ENCODE measurements at regions not wholly inside any gene's neighbourhood (a gene's known extent, or its start where the extent isn't known, plus 50 kb on each side); places are given as distances from the start of the nearest gene placed in this dataset.

- no peak overlapping the region for H3K27ac ChIP-seq
- DNase-seq (ENCODE audit: low spot score), result no peak
- no peak overlapping the region for H3K4me3 ChIP-seq
- TF ChIP-seq CTCF (IDR thresholded peaks at IDR 0.05), result no peak
These were observed 209.7 kb upstream of the PWP1 start for GRCh38 chr12:107475900-107476299.

GRCh38 chr12:107477018-107477417 lies 208.6 kb upstream of the PWP1 start:
- no peak overlapping the region for H3K4me3 ChIP-seq
- no peak for DNase-seq (ENCODE audit: low spot score)
- no peak for TF ChIP-seq CTCF (IDR thresholded peaks at IDR 0.05)
- no peak overlapping the region for H3K27ac ChIP-seq

GRCh38 chr12:107477947-107478610 lies 207.5 kb upstream of the PWP1 start:
- DNase-seq (ENCODE audit: low spot score), result no peak
- H3K4me3 ChIP-seq, result no peak overlapping the region
- no peak for TF ChIP-seq CTCF (IDR thresholded peaks at IDR 0.05)
- no peak overlapping the region for H3K27ac ChIP-seq

GRCh38 chr12:107478881-107479280 lies 206.7 kb upstream of the PWP1 start:
- no peak for DNase-seq (ENCODE audit: low spot score)
- no peak overlapping the region for H3K4me3 ChIP-seq
- H3K27ac ChIP-seq, result no peak overlapping the region
- no peak for TF ChIP-seq CTCF (IDR thresholded peaks at IDR 0.05)

- no peak overlapping the region for H3K4me3 ChIP-seq
- no peak for DNase-seq (ENCODE audit: low spot score)
- TF ChIP-seq CTCF (IDR thresholded peaks at IDR 0.05), result no peak
- H3K27ac ChIP-seq, result no peak overlapping the region
These were observed 204.6 kb upstream of the PWP1 start for GRCh38 chr12:107480836-107481608.

GRCh38 chr12:107484230-107484629 lies 201.4 kb upstream of the PWP1 start:
- Histone ChIP-seq H3K4me3 (no peak overlapping the region), H3K27ac (no peak overlapping the region)
- TF ChIP-seq CTCF (IDR thresholded peaks at IDR 0.05), result no peak
- no peak for DNase-seq (ENCODE audit: low spot score)

GRCh38 chr12:107484941-107485340 lies 200.7 kb upstream of the PWP1 start:
- TF ChIP-seq CTCF (IDR thresholded peaks at IDR 0.05), result no peak
- no peak overlapping the region for H3K4me3 ChIP-seq
- H3K27ac ChIP-seq, result no peak overlapping the region
- DNase-seq (ENCODE audit: low spot score), result no peak
